ENCODE measurements at regions not wholly inside any gene's neighbourhood (a gene's known extent, or its start where the extent isn't known, plus 50 kb on each side); places are given as distances from the start of the nearest gene placed in this dataset.

GRCh38 chr14:22476887-22477286, 112.1 kb downstream of the DAD1 start:
- no peak for DNase-seq

GRCh38 chr14:22476005-22476751, 112.8 kb downstream of the DAD1 start:
- no peak for DNase-seq

DNA sequence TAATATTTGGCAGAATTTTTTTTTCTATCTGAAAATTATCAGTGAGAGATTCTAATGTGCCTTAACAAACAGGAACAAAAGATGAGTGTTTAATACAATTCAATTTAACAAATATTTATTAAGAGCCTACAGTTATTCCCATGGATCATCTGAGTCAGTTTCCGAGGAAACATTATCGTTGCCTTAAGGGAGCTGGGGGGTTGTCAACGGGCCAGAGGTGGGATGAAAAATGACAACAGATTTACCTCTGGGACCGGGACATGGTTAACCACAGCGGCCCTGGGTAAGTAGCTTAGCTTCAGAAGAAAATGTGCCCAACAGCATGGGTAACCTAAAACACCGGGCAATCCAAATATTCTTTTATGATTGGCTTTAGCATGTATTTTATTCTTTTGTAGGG, 113.6 kb downstream of the DAD1 start:
- DNase-seq = no peak

GRCh38 chr14:22474730-22475351, 114.2 kb downstream of the DAD1 start:
- no peak for DNase-seq

DNA sequence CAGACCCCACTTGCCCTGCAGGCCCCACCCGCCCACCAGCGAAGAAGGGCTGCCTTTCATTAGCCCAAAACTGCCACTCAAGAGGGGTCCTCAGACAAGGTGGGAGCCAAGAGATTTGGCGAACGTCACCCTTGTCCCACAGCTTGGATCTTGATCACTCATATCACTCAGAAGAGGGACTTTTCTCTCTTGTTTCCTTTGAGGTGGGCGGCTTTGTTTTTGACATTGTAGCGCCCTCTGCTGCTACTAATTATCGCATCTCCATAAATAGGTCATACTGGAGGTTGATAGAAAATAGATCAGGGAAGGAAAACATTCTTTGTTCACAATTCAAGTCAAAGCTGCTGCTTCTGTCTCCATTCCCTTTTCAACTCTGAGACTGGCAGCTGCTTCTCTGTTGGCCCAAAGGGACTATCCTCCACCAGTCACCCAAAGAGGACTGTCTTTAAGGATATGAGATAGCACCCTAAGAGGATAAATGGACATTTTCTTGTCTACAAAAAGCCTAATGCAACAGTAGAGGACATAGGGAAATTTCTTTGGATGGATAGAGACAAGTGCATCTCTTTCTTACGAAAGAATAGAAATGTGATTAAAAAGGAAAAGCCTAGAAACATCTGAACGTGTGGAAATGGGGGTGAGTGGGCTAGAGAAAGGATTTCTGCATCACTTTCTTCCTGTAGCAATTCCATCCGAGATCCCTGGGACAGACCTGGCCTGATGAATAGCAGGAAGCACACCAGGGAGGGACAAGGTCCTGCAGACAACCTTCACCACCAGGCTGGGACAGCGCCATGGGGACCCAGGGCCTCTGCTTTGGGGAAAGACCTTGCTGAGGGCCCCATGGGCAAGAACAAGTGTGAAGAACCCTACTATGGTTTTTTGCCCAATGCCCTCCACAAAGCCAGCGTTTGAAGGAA, 115.8 kb downstream of the DAD1 start:
- peak; percentile 40 for DNase-seq

GRCh38 chr14:22472466-22472865, 116.6 kb downstream of the DAD1 start:
- no peak for DNase-seq

DNA sequence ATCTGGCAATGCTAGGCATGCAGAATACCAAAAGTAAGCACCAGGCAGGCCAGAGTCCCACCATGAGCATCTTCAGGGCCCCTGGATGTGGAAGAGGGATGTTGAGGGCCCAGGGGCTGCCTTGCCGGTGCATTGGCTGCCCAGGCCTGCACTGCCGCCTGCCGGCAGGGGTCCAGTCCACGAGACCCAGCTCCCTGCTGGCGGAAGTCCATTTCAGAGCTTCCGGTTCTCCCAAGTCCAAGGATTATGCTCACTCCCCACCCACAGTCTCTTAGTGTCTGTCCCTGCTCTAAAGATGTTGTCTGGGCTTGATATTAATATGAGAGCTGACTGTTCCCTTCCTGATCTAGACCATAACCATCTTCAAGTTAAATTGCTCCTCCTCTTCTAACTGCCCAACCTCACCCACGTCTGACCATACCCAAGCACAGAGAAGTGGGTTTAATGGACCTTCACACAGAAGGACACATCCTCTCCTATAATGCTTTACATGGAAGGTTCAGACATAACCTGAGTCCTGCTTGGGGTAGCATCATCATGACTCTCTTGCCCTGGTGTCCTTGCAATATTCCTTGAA, 117.4 kb downstream of the DAD1 start:
- peak; percentile 37 for DNase-seq

GRCh38 chr14:22469538-22470303, 119.3 kb downstream of the DAD1 start:
- DNase-seq = no peak

DNA sequence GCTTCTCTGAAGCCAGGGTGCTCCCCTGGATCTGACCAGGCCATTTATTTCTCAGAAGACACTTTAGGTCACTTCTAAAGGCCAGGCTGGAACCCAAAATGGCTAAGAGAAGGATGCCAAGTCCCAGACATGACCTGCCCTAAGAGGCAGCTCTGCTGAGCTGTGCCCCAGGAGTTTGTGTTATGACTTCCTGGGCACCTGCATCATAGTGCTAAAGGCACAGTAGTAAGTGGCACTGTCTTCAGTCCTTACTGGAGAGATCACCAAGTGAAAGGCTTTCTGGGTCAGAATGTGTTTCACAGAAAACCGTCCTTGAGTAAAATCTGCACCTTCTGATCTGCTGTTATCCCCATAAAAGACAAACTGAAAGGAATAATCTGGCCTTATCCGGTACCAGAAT, 120.2 kb downstream of the DAD1 start:
- DNase-seq = no peak

GRCh38 chr14:22466491-22466890, 122.5 kb downstream of the DAD1 start:
- DNase-seq = no peak

DNA sequence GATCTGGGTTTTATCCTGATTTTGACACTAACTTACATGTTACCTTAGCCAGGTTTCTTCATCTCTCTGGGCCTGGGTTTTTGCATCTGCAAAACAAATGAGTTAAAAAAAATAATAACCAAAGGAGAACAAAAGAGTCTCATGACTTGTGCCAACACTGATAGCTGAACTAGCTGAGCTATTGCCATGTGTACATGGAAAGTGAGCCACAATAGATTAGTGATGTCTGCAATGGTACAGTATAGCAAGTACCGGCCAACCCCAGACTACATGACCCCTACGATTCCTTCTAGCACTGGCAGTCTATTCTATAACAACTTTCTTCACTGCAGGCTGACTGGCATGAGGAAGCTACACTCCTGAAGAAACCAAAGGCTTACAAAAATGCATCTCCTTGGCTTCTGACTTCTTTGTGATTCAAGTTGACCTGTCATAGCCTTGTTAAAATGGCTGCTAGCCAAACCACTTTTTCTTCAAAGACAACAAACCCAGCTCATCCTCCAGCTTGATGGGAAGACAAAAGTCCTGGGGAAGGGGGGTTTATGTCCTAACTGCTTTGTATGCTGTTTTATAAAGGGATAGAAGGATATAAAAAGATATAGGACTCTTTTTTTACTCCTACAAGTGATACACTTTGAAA, 123.7 kb downstream of the DAD1 start:
- peak; percentile 15 for DNase-seq

- DNase-seq = no peak
Observed at GRCh38 chr14:22464422-22465142, 124.4 kb downstream of the DAD1 start.

DNA sequence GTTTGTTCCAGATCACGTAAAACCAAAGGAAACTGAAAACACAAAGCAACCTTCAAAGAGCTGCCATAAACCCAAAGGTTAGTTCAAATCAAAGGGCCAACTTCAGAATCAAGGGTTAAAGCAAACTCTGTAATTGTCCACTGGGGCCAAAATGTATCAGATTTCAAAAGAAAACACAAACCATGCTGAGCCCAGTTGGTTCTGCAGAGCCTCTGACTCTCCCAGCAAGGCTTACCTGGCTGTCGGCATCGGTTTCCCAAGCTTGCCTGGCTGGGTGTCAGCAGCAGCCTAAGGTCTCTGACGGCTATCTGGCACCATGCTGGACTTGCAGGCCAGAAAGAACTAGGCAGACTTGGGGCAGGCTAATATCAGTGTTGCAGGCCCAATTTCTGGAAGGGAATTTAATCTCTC, 125.3 kb downstream of the DAD1 start:
- no peak for DNase-seq

GRCh38 chr14:22462923-22463322, 126.1 kb downstream of the DAD1 start:
- DNase-seq = no peak

DNA sequence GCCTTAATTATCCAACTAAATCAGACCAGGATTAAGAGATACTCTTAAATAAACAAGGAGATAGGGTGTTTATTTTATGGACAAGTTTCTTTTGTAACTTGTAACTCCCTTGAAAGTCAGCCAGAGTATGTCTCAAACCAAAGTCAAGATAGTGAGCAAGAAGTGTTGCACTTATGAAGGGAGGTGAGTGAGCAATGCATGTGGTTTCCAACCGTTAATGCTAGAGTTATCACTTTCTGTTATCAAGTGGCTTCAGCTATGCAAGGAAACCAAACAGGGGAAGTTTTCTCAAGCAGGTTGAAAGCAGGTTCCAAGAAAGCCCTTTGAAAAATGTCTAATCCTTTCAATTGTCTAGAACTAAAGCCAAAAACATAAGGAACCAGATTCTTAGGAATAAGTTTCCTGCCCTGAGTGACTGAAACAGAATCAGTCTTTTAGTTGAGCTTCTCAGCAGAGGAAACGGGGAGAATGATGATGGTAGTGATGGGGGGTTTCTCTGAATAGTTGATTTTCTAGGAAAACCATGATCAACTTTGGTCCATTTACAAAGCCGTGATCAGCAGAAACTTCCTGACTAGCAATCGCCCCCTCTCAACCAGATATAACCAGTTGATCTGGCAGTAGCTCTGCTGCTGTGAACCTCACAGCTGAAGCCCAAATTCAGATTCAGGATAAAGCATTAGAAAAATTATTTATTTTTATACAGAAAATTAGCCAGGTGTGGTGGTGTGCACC, 128.4 kb downstream of the DAD1 start:
- no peak for DNase-seq

DNA sequence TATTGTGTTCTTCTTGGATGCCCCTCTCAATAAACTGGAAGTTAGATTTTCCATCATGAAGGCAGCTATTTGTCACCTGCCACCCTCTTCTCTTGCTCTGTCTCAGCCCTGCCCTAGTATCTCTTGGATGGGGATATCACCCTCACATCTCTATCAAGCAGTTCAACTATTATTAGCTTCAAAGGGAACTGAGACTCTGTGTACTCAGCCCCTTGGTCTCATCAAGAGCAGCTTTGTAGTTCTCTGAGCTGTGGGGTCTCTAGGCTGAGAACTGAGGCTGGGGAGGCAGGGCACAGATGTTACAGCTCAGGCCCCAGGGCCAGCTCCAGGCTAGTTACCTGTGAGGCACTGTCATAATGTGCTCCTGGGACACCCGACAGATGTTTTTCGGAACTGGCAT, 130.3 kb downstream of the DAD1 start:
- DNase-seq = no peak

DNA sequence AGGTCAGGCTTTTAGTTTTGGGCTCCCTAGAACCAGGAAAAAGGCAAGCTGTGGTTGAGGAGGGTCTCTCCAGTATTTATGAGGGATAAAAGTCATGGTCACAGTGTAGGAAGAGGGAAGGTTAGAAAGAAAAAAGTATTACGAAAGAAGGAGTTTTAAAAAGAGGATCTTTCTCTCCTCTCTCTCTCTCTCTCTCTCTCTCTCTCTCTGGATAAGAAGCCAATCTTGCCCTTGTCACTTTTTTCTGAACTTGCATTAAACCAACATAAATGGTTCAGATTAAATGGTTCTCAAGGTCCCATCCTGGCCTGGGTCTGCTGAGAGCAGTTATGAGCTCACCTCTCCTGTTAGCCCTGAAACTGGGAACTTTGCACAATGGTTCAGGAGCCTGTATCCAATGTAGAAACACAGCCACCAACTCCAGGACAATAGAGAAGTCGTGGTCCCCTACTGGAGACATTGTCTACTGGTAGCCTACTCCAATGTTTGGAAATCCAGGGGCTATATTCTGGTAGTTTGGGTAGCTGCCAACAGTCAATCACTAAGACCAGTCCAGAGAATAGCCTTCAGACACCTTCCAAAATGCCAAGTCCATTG, 131.9 kb downstream of the DAD1 start:
- no peak for DNase-seq

- DNase-seq = no peak
Observed at GRCh38 chr14:22456421-22456820, 132.6 kb downstream of the DAD1 start.

DNA sequence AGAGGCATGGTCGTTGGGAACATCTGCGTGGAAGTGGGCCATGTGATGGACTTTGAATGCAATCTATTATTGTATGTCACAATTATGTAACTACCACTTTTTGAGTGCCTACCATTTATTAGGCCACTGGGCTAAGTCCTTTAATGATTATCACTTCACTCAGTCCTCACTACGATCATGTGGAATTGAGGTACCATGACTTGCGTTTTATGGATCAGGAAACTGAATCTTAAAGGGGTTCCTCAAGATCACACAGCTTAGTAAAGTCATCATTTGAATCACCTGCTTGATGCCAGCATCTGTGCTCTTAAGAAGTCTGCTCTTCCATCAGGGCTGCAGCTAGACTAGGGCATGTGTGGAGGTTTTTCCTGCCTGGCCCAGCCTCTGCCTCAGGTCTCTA, 136.7 kb downstream of the DAD1 start:
- no peak for DNase-seq

- no peak for DNase-seq
Observed at GRCh38 chr14:22450266-22450665, 138.8 kb downstream of the DAD1 start.

All from RPMI8226 (cell line).